Mesenchymal stem cell (in vitro differentiated cells and primary cell): ENCODE measurements at regions not wholly inside any gene's neighbourhood (a gene's known extent, or its start where the extent isn't known, plus 50 kb on each side); places are given as distances from the start of the nearest gene placed in this dataset.

Experiments
- DNase-seq: peaks from one replicate; pipeline ENCODE4 v3.0.0-alpha.2; 2013
- H2AFZ ChIP-seq: one replicate; pipeline ENCODE4 v1.6.1; 2013; ENCODE audit warnings: low read depth, mild to moderate bottlenecking, control low read depth, inconsistent platforms, low read length, moderate library complexity
- H2AK5ac ChIP-seq: 2 replicates; pipeline ENCODE4 v1.6.1; 2013; ENCODE audit warnings: low read length, moderate library complexity, mild to moderate bottlenecking, inconsistent platforms; ENCODE audit not compliant: severe bottlenecking
- H2BK120ac ChIP-seq: one replicate; pipeline ENCODE4 v1.6.1; 2013; ENCODE audit warnings: low read depth, mild to moderate bottlenecking, inconsistent platforms, low read length, moderate library complexity
- H2BK12ac ChIP-seq, 2 experiments: one replicate each; pipeline ENCODE4 v1.6.1; 2013; ENCODE audit warnings: inconsistent platforms in 2 of 2, low read length in 2 of 2, mild to moderate bottlenecking in 2 of 2, moderate library complexity in 2 of 2, control low read depth in 1 of 2
- H2BK15ac ChIP-seq: one replicate; pipeline ENCODE4 v1.6.1; 2013; ENCODE audit warnings: mild to moderate bottlenecking, low read depth, inconsistent platforms; ENCODE audit not compliant: poor library complexity, severe bottlenecking
- H2BK5ac ChIP-seq: 2 replicates; pipeline ENCODE4 v1.6.1; 2013; ENCODE audit warnings: low read depth, mild to moderate bottlenecking, low read length, control low read depth, inconsistent platforms; ENCODE audit not compliant: poor library complexity, severe bottlenecking
- H3K14ac ChIP-seq, 2 experiments: one replicate each; pipeline ENCODE4 v1.6.1; 2013; ENCODE audit warnings: inconsistent platforms in 2 of 2, low read length in 2 of 2, control low read depth in 1 of 2, mild to moderate bottlenecking in 1 of 2, moderate library complexity in 1 of 2
- H3K18ac ChIP-seq, 2 experiments: one replicate each; pipeline ENCODE4 v1.6.1; 2013; ENCODE audit warnings: inconsistent platforms in 2 of 2, low read length in 2 of 2, control low read depth in 1 of 2, low read depth in 1 of 2, mild to moderate bottlenecking in 1 of 2
- H3K23ac ChIP-seq, 2 experiments: one replicate each; pipeline ENCODE4 v1.6.1; 2013; ENCODE audit warnings: inconsistent platforms in 2 of 2, low read length in 2 of 2, mild to moderate bottlenecking in 2 of 2, moderate library complexity in 2 of 2, control low read depth in 1 of 2
- H3K27ac ChIP-seq: 2 replicates; pipeline ENCODE4 v1.5.1; 2013; ENCODE audit warnings: mild to moderate bottlenecking, moderate library complexity, low read length, control low read depth, inconsistent platforms; ENCODE audit not compliant: poor library complexity, severe bottlenecking
- H3K27me3 ChIP-seq, 2 experiments: 2 replicates each; pipeline versions ENCODE4 v1.6.1 to v1.7.0; 2013; ENCODE audit warnings: low read length in 2 of 2, mild to moderate bottlenecking in 2 of 2, moderate library complexity in 2 of 2, control low read depth in 1 of 2, inconsistent platforms in 1 of 2; ENCODE audit not compliant: control insufficient read depth in 1 of 2, insufficient read depth in 1 of 2
- H3K36me3 ChIP-seq, 2 experiments: 2 replicates each; pipeline versions ENCODE4 v1.6.1 to v1.7.0; 2013; ENCODE audit warnings: low read length in 2 of 2, control low read depth in 1 of 2, inconsistent platforms in 1 of 2, low read depth in 1 of 2, mild to moderate bottlenecking in 1 of 2; ENCODE audit not compliant: insufficient read depth in 2 of 2, control insufficient read depth in 1 of 2
- H3K4ac ChIP-seq, 2 experiments: one replicate each; pipeline ENCODE4 v1.6.1; 2013; ENCODE audit warnings: inconsistent platforms in 2 of 2, low read length in 2 of 2, mild to moderate bottlenecking in 2 of 2, moderate library complexity in 2 of 2, control low read depth in 1 of 2, low read depth in 1 of 2
- H3K4me1 ChIP-seq: 2 replicates; pipeline ENCODE4 v1.6.1; 2013; ENCODE audit warnings: low read depth, low read length, control low read depth; ENCODE audit not compliant: control insufficient read depth, insufficient read depth
- H3K4me2 ChIP-seq: 2 replicates; pipeline ENCODE4 v1.6.1; 2013; ENCODE audit warnings: low read length, mild to moderate bottlenecking, inconsistent platforms; ENCODE audit not compliant: poor library complexity, severe bottlenecking
- H3K4me3 ChIP-seq, 2 experiments: 2 replicates each; pipeline versions ENCODE4 v1.5.1 to v1.7.0; 2013; ENCODE audit warnings: low read length in 2 of 2, mild to moderate bottlenecking in 2 of 2, control low read depth in 1 of 2, low read depth in 1 of 2; ENCODE audit not compliant: insufficient read depth in 1 of 2
- H3K79me1 ChIP-seq: replicated peaks from 2 replicates; pipeline ENCODE4 v1.6.1; 2013; ENCODE audit warnings: mild to moderate bottlenecking, control low read depth, low read length, inconsistent platforms; ENCODE audit not compliant: poor library complexity, severe bottlenecking
- H3K9ac ChIP-seq: 2 replicates; pipeline ENCODE4 v1.7.0; 2013; ENCODE audit warnings: mild to moderate bottlenecking, low read length, moderate library complexity
- H3K9me3 ChIP-seq: 2 replicates; pipeline ENCODE4 v1.7.0; 2013; ENCODE audit warnings: mild to moderate bottlenecking, low read length; ENCODE audit not compliant: control insufficient read depth
- H4K8ac ChIP-seq: one replicate; pipeline ENCODE4 v1.6.1; 2013; ENCODE audit warnings: inconsistent platforms, mild to moderate bottlenecking, low read length, moderate library complexity
- H4K91ac ChIP-seq: one replicate; pipeline ENCODE4 v1.6.1; 2013; ENCODE audit warnings: mild to moderate bottlenecking, low read length, inconsistent platforms
- WGBS: methylation state at CpG from one replicate; pipeline ENCODE4 v1.1.7; 2013; ENCODE audit warnings: mixed read lengths; 5-methylcytosine and 5-hydroxymethylcytosine counted together

DNA sequence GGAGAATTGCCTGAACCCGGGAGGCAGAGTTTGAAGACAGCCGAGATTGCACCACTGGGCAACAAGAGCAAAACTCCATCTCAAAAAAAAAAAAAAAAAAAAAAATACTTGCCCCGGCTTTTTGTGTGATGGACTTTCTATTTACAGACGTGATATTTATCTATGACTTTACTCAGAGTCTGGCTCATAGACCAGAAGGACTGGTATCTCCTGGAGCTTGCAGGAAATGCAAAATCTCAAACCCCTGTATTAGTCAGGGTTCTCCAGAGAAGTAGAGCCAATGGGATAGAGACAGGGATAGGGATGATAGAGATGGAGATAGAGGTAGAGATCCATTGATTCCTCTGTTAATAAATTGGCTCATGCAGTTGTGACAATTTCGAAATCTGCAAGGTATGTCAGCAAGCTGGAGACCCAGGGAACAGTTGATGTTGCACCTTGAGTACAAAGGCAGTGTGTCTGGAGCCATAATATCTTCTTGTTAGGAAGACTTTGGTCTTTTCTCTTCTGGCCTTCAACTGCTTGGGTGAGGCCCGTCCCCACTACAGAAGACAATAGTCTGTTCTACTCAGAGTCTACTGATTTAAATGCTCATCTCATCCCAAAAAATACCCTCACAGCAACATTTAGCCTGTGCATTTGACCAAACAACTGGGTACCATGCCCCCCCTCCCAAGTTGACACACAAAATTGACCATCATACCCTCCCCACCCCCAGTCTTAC is 195.4 kb upstream of the MSX2 start:
- H2BK120ac ChIP-seq = no peak overlapping the region
- H4K8ac ChIP-seq = no peak overlapping the region
- H3K4me1 ChIP-seq = no peaks in the 10 kb centered on the region
- H3K27me3 ChIP-seq = peaks cover 0 to under 1% of the 10 kb centered on the region in 2 experiments
- no peak overlapping the region for H3K4me3 ChIP-seq
- no peak overlapping the region for H4K91ac ChIP-seq
- H2AFZ ChIP-seq = no peak overlapping the region
- 93% methylated on average over 6 of the region's 6 CpGs for WGBS
- no peak overlapping the region for H3K9ac ChIP-seq
- no peak overlapping the region for H3K23ac ChIP-seq
- H2AK5ac ChIP-seq = no peak overlapping the region
- H2BK15ac ChIP-seq = no peak overlapping the region
- H3K18ac ChIP-seq = peak overlapping the region in 1 of 2 experiments; percentile 29
- no peak overlapping the region for H3K4ac ChIP-seq
- H3K27ac ChIP-seq = no peak overlapping the region
- no peaks in the 10 kb centered on the region for H3K36me3 ChIP-seq
- DNase-seq = no peak
- H3K9me3 ChIP-seq = no peaks in the 10 kb centered on the region
- H3K4me2 ChIP-seq = no peak overlapping the region
- no peak overlapping the region for H2BK12ac ChIP-seq
- no peak overlapping the region for H2BK5ac ChIP-seq
- H3K14ac ChIP-seq = no peak overlapping the region
- H3K79me1 ChIP-seq = no peaks in the 10 kb centered on the region

DNA sequence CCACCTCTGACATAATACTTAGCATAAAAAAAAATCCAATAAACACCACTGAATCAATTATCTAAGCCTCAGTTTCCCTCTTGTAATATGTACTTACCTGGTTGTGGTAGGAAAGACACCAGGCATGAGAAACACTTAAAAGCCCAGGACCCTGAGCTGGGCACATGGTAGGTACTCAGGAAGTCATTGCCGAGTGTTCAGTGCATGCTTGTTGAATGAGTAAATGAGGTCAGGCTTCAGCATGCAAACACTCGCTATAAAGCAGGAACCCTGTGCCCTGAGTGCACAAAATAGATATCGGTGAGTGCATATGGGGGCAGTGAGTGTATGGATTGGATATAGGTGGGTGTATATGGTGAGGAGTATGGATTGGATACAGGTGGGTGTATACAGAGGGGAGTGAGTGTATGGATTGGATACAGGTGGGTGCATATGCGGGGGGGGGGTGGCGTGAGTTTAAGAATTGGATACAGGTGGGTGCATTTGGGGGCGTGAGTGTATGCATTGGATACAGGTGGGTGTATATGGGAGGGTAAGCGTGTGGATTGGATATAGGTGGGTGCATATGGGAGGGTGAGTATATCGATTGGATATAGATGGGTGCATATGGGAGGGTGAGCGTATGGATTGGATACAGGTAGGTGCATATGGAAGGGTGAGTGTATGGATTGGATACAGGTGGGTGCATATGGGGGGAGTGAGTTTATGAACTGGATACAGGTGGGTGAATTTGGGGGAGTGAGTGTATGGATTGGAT is 194.3 kb upstream of the MSX2 start:
- 75% methylated on average over 9 of the region's 9 CpGs for WGBS
- no peak overlapping the region for H2AFZ ChIP-seq
- H3K14ac ChIP-seq = no peak overlapping the region
- no peak for DNase-seq
- no peaks in the 10 kb centered on the region for H3K27me3 ChIP-seq
- no peak overlapping the region for H3K4ac ChIP-seq
- no peak overlapping the region for H3K9ac ChIP-seq
- H2BK5ac ChIP-seq = no peak overlapping the region
- H3K36me3 ChIP-seq = no peaks in the 10 kb centered on the region
- no peak overlapping the region for H4K8ac ChIP-seq
- no peak overlapping the region for H4K91ac ChIP-seq
- H3K23ac ChIP-seq = no peak overlapping the region
- no peaks in the 10 kb centered on the region for H3K79me1 ChIP-seq
- H3K4me2 ChIP-seq = no peak overlapping the region
- no peak overlapping the region for H2AK5ac ChIP-seq
- no peak overlapping the region for H2BK120ac ChIP-seq
- H3K4me1 ChIP-seq = no peaks in the 10 kb centered on the region
- no peaks in the 10 kb centered on the region for H3K9me3 ChIP-seq
- no peak overlapping the region for H3K27ac ChIP-seq
- H2BK12ac ChIP-seq = peak overlapping the region in 1 of 2 experiments; percentile 3
- H3K4me3 ChIP-seq = no peak overlapping the region
- peak overlapping the region in 1 of 2 experiments; percentile 61 for H3K18ac ChIP-seq
- no peak overlapping the region for H2BK15ac ChIP-seq

DNA sequence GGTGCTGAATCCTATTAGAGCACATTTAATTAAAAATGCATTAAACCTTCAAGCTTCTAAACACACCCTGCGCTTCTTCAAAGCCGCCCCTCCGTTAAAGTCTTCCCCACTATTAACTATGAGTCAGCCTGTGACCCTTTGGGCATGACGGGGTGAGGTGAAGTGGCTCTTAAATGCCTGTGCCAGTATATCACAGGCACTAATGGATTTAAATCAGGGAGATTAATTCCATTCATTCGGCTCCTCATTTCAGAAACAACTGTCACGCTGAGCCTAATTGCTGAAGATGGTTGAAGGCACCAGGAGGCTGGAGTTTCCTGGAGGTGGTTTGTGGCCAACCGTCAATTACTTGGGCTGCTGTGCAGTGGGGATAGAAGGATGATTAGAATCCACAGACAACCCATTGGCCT is 192.6 kb upstream of the MSX2 start:
- H3K27ac ChIP-seq = no peak overlapping the region
- WGBS = 18% methylated on average over 3 of the region's 7 CpGs
- peak overlapping the region; percentile 46 to 93 for H2BK12ac ChIP-seq
- H2BK15ac ChIP-seq = peak overlapping the region; percentile 75
- no peak overlapping the region for H2AFZ ChIP-seq
- no peaks in the 10 kb centered on the region for H3K79me1 ChIP-seq
- H3K4me2 ChIP-seq = no peak overlapping the region
- no peak overlapping the region for H3K9ac ChIP-seq
- H3K4ac ChIP-seq = peak overlapping the region; percentile 62 to 75
- peak overlapping the region; percentile 46 to 89 for H3K18ac ChIP-seq
- H2BK120ac ChIP-seq = peak overlapping the region; percentile 82
- H2BK5ac ChIP-seq = no peak overlapping the region
- H3K27me3 ChIP-seq = no peaks in the 10 kb centered on the region
- H3K36me3 ChIP-seq = no peaks in the 10 kb centered on the region
- no peak overlapping the region for H3K14ac ChIP-seq
- peak overlapping the region; percentile 45 for H4K8ac ChIP-seq
- H3K4me1 ChIP-seq = no peaks in the 10 kb centered on the region
- DNase-seq = peak; percentile 77
- no peak overlapping the region for H3K23ac ChIP-seq
- H4K91ac ChIP-seq = peak overlapping the region; percentile 93
- H3K9me3 ChIP-seq = no peaks in the 10 kb centered on the region
- H3K4me3 ChIP-seq = no peak overlapping the region
- no peak overlapping the region for H2AK5ac ChIP-seq
